Dendritic cell treated with granulocyte-macrophage colony-stimulating factor and Interleukin-4, amounts not matched to agents 40 ng/mL and 50 ng/mL, for 4 days (primary cell): ENCODE measurements at regions not wholly inside any gene's neighbourhood (a gene's known extent, or its start where the extent isn't known, plus 50 kb on each side); places are given as distances from the start of the nearest gene placed in this dataset.

Experiments used
- H3K27ac Mint-ChIP-seq: one replicate; pipeline ENCODE4 v1.8.0; 2022; ENCODE audit warnings: mild to moderate bottlenecking, mixed read lengths
- H3K27me3 Mint-ChIP-seq: one replicate; pipeline ENCODE4 v1.8.0; 2022; ENCODE audit warnings: mild to moderate bottlenecking, mixed read lengths
- H3K36me3 Mint-ChIP-seq: one replicate; pipeline ENCODE4 v1.8.0; 2022; ENCODE audit warnings: low read depth, mixed read lengths
- H3K4me1 Mint-ChIP-seq: one replicate; pipeline ENCODE4 v1.8.0; 2022; ENCODE audit warnings: low read depth, mixed read lengths
- H3K4me3 Mint-ChIP-seq: one replicate; pipeline ENCODE4 v1.8.0; 2022; ENCODE audit warnings: mild to moderate bottlenecking, moderate library complexity, mixed read lengths
- H3K9me3 Mint-ChIP-seq: one replicate; pipeline ENCODE4 v1.8.0; 2022; ENCODE audit warnings: mixed read lengths
- intact Hi-C: fragments of 100-400 bp; cut with micrococcal nuclease; formaldehyde crosslinking; loops from one replicate; pipeline ENCODE4 v1.15.0; 2022

DNA sequence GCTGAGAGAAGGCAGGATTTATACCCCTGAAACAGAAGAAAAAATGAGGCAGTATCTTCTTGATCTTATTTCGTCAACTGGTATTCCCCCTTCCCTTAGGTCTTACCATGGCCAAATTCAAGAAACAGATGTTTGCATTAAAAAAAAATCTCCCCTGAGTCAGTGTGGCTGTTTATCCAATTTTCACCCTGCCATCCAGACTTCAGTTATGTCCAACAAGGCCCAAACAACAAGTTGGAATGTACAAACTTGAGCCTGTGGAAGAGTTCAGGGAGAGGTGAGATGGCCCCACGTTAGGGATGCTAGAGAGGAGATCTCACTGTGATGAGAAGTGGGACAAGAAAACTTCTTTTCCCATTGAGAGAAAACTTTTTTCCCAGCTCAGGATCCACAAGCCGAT is 147.2 kb upstream of the PROX1 start:
- H3K27ac Mint-ChIP-seq = no peak overlapping the region
- H3K4me1 Mint-ChIP-seq = no peaks in the 10 kb centered on the region
- no peaks in the 10 kb centered on the region for H3K36me3 Mint-ChIP-seq
- intact Hi-C loops = no loop called here
- H3K4me3 Mint-ChIP-seq = no peak overlapping the region
- H3K9me3 Mint-ChIP-seq = no peaks in the 10 kb centered on the region
- no peaks in the 10 kb centered on the region for H3K27me3 Mint-ChIP-seq

GRCh38 chr1:213844632-213845031 is 143.1 kb upstream of the PROX1 start:
- H3K36me3 Mint-ChIP-seq = no peaks in the 10 kb centered on the region
- no peaks in the 10 kb centered on the region for H3K27me3 Mint-ChIP-seq
- intact Hi-C loops = no loop called here
- H3K27ac Mint-ChIP-seq = no peak overlapping the region
- H3K4me1 Mint-ChIP-seq = no peaks in the 10 kb centered on the region
- H3K4me3 Mint-ChIP-seq = no peak overlapping the region
- H3K9me3 Mint-ChIP-seq = no peaks in the 10 kb centered on the region

DNA sequence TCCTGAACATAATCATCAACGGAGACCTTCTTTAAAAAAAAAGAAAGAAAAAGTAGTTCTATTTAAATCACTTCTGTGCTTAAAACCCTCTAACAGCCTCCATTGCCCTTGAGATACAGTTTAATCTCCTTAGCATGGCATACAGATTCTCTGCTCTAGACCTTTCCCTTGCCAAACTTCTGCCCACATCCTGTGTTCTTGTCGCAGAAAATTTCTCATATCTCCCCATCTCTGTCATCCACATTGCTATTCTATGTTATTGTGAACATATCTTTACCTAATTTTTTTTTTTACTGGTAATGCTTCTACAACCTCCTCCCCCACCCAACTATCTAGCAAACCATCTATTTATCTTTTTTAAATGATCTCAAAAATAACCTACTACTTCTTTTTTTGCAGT is 135.7 kb upstream of the PROX1 start:
- Mint-ChIP-seq H3K36me3 (no peaks in the 10 kb centered on the region), H3K27me3 (no peaks in the 10 kb centered on the region), H3K9me3 (no peaks in the 10 kb centered on the region), H3K4me1 (no peaks in the 10 kb centered on the region), H3K27ac (no peak overlapping the region), H3K4me3 (no peak overlapping the region)
- intact Hi-C loops = no loop called here

GRCh38 chr1:213858581-213858980 is 129.2 kb upstream of the PROX1 start:
- intact Hi-C loops = no loop called here
- H3K27me3 Mint-ChIP-seq = no peaks in the 10 kb centered on the region

DNA sequence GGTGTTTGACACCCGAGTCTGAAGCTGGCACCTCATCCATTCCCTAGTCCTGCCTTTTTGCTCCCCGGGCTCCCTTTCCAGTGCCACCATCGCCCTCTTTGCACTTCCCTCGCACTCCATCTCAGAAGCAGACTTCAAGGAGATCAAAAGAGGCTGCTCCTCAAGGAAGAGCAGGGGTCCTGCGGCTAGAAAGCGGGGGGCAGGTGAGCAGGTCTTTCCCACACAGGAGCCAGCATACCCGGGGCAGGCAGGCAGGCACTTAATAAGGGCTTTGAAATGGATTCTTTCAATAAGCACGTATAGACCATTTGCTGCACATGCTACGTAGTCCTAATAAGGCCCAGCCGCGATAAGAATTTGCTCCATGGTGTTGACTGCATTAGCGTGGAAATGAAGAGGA is 125.9 kb upstream of the PROX1 start:
- H3K36me3 Mint-ChIP-seq = no peaks in the 10 kb centered on the region
- H3K27me3 Mint-ChIP-seq = no peaks in the 10 kb centered on the region
- no peak overlapping the region for H3K27ac Mint-ChIP-seq
- H3K9me3 Mint-ChIP-seq = no peaks in the 10 kb centered on the region
- H3K4me1 Mint-ChIP-seq = no peaks in the 10 kb centered on the region
- intact Hi-C loops = no loop called here
- no peak overlapping the region for H3K4me3 Mint-ChIP-seq

More at GRCh38 chr1:213858581-213858980, 129.2 kb upstream of the PROX1 start:
- no peak overlapping the region for H3K27ac Mint-ChIP-seq
- no peaks in the 10 kb centered on the region for H3K36me3 Mint-ChIP-seq
- H3K4me3 Mint-ChIP-seq = no peak overlapping the region
- H3K4me1 Mint-ChIP-seq = no peaks in the 10 kb centered on the region
- H3K9me3 Mint-ChIP-seq = no peaks in the 10 kb centered on the region

DNA sequence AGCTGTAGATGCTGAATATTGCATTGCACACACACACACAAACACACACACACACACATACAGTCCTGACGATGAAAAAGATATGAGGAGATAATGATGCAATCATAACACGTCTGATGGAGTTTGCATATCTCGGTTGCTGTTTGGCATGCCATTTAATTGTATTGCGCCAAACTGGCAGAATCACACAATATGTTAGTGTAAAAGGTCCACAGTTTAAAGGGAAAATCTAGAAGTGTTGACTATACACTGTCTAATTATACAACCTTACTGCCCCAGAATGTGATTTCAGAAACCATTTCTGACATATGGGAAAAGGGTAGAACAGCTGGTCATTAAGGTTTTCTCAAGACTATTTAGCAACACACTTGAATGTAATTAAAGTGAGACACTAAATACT is 123.7 kb upstream of the PROX1 start:
- intact Hi-C loops = no loop called here
- H3K4me3 Mint-ChIP-seq = no peak overlapping the region
- H3K4me1 Mint-ChIP-seq = no peaks in the 10 kb centered on the region
- no peaks in the 10 kb centered on the region for H3K27me3 Mint-ChIP-seq
- H3K27ac Mint-ChIP-seq = no peak overlapping the region
- no peaks in the 10 kb centered on the region for H3K9me3 Mint-ChIP-seq
- no peaks in the 10 kb centered on the region for H3K36me3 Mint-ChIP-seq

DNA sequence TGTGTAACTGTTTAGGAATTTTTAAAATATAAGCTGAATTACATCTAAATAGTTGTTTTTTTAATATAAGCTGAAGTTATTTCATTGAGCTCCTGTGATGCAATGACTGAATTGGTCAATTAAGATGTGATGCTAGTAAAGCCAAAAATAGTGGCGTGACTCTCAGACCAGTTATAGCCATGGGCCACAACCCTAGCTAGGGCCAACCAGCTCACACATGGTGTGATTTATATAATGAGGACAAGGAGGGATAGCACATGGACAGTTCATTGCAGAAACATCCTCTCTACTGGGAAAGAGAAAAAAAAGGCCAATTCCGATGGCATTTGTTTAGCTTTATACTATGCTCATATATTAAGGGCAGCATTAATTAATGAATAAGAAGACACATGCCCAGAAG is 119.3 kb upstream of the PROX1 start:
- intact Hi-C loops = no loop called here
- no peaks in the 10 kb centered on the region for H3K4me1 Mint-ChIP-seq
- peaks cover 15% of the 10 kb centered on the region for H3K9me3 Mint-ChIP-seq
- no peak overlapping the region for H3K4me3 Mint-ChIP-seq
- no peak overlapping the region for H3K27ac Mint-ChIP-seq
- no peaks in the 10 kb centered on the region for H3K27me3 Mint-ChIP-seq
- H3K36me3 Mint-ChIP-seq = no peaks in the 10 kb centered on the region

- intact Hi-C loops = no loop called here
- H3K27ac Mint-ChIP-seq = no peak overlapping the region
- H3K27me3 Mint-ChIP-seq = no peaks in the 10 kb centered on the region
- H3K36me3 Mint-ChIP-seq = no peaks in the 10 kb centered on the region
- no peak overlapping the region for H3K4me3 Mint-ChIP-seq
- H3K9me3 Mint-ChIP-seq = peaks cover 15% of the 10 kb centered on the region
- no peaks in the 10 kb centered on the region for H3K4me1 Mint-ChIP-seq
Observed at GRCh38 chr1:213871179-213871578, 116.6 kb upstream of the PROX1 start.

GRCh38 chr1:213874789-213875188 is 113.0 kb upstream of the PROX1 start:
- Mint-ChIP-seq H3K4me1 (no peaks in the 10 kb centered on the region), H3K36me3 (no peaks in the 10 kb centered on the region), H3K27ac (no peak overlapping the region), H3K4me3 (no peak overlapping the region), H3K9me3 (peaks cover 15% of the 10 kb centered on the region), H3K27me3 (no peaks in the 10 kb centered on the region)
- intact Hi-C loops = no loop called here

GRCh38 chr1:213876531-213876930 is 111.2 kb upstream of the PROX1 start:
- no peaks in the 10 kb centered on the region for H3K27me3 Mint-ChIP-seq
- H3K36me3 Mint-ChIP-seq = no peaks in the 10 kb centered on the region
- H3K4me3 Mint-ChIP-seq = no peak overlapping the region
- H3K27ac Mint-ChIP-seq = no peak overlapping the region
- intact Hi-C loops = no loop called here
- peaks cover 5% of the 10 kb centered on the region for H3K9me3 Mint-ChIP-seq
- no peaks in the 10 kb centered on the region for H3K4me1 Mint-ChIP-seq

- no peaks in the 10 kb centered on the region for H3K27me3 Mint-ChIP-seq
- H3K27ac Mint-ChIP-seq = no peak overlapping the region
- intact Hi-C loops = no loop called here
- H3K9me3 Mint-ChIP-seq = no peaks in the 10 kb centered on the region
- no peak overlapping the region for H3K4me3 Mint-ChIP-seq
- no peaks in the 10 kb centered on the region for H3K36me3 Mint-ChIP-seq
- H3K4me1 Mint-ChIP-seq = no peaks in the 10 kb centered on the region
Observed at GRCh38 chr1:213883618-213884017, 104.2 kb upstream of the PROX1 start.

- H3K4me3 Mint-ChIP-seq = no peak overlapping the region
- intact Hi-C loops = no loop called here
- no peaks in the 10 kb centered on the region for H3K9me3 Mint-ChIP-seq
- no peaks in the 10 kb centered on the region for H3K27me3 Mint-ChIP-seq
- no peaks in the 10 kb centered on the region for H3K36me3 Mint-ChIP-seq
- H3K27ac Mint-ChIP-seq = no peak overlapping the region
- no peaks in the 10 kb centered on the region for H3K4me1 Mint-ChIP-seq
Observed at GRCh38 chr1:213884402-213884801, 103.4 kb upstream of the PROX1 start.

- intact Hi-C loops = no loop called here
- Mint-ChIP-seq H3K4me1 (no peaks in the 10 kb centered on the region), H3K4me3 (no peak overlapping the region), H3K27me3 (no peaks in the 10 kb centered on the region), H3K9me3 (no peaks in the 10 kb centered on the region), H3K27ac (no peak overlapping the region), H3K36me3 (no peaks in the 10 kb centered on the region)
Observed at GRCh38 chr1:213884942-213885341, 102.8 kb upstream of the PROX1 start.

DNA sequence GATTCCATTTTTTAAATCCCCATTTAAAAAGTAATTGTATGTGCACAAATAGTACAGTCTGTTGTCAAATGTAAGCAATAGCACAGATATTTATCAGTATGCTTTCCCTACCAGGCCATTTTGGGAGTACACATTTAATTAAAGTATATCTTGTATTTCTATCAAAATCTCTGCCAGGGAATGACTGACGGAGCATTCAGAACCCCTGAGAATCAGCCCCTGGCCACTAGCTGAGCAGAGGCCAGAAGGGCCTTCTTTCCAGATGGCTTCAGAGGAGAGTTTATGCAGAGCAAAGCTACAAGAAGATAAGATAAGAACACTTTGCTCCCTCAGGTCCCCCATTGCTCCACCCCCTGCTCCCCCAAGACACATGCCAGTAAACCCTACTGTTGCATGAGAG is 99.9 kb upstream of the PROX1 start:
- Mint-ChIP-seq H3K4me1 (no peaks in the 10 kb centered on the region), H3K4me3 (no peak overlapping the region), H3K9me3 (no peaks in the 10 kb centered on the region), H3K27me3 (no peaks in the 10 kb centered on the region), H3K27ac (no peak overlapping the region), H3K36me3 (no peaks in the 10 kb centered on the region)
- intact Hi-C loops = no loop called here

GRCh38 chr1:213891989-213892902 is 95.5 kb upstream of the PROX1 start:
- intact Hi-C loops = no loop called here

More at GRCh38 chr1:213891989-213892902, 95.5 kb upstream of the PROX1 start:
- Mint-ChIP-seq H3K4me3 (no peak overlapping the region), H3K4me1 (no peaks in the 10 kb centered on the region), H3K27ac (no peak overlapping the region), H3K36me3 (no peaks in the 10 kb centered on the region), H3K9me3 (no peaks in the 10 kb centered on the region), H3K27me3 (no peaks in the 10 kb centered on the region)
